PC-3 (cell line): ENCODE measurements at regions not wholly inside any gene's neighbourhood (a gene's known extent, or its start where the extent isn't known, plus 50 kb on each side); places are given as distances from the start of the nearest gene placed in this dataset.

Experiments
- ATAC-seq: fragments of 200-7000 bp; cut with Tn5 transposase; 2 replicates; pipeline ENCODE4 v1.9.1; 2020; ENCODE audit warnings: mild to moderate bottlenecking, moderate library complexity
- BruUV-seq: library from RNA; stranded (reverse); fragments of 400-500 nt; replicated peaks from 2 replicates; lab custom pipeline; 2021; lab: Mats Ljungman, UMichigan
- CTCF ChIA-PET: fragments of 300-600 bp; sonication (Branson Sonifier 250); formaldehyde crosslinking; loops from one replicate; lab custom pipeline; 2022; ENCODE audit warnings: antibody characterized with exemption; lab: Charles Lee
- POLR2A ChIA-PET: fragments of 300-600 bp; sonication (Branson Sonifier 250); formaldehyde crosslinking; loops from one replicate; lab custom pipeline; 2022; ENCODE audit warnings: antibody characterized with exemption; ENCODE audit not compliant: unreplicated experiment; lab: Charles Lee
- DNase-seq: peaks from one replicate; pipeline ENCODE4 v3.0.0-alpha.2; 2015
- H2AFZ ChIP-seq: fragments of 300-600 bp; sonication (generic); 2 replicates; pipeline ENCODE4 v1.6.0; 2016; ENCODE audit warnings: antibody characterized with exemption, low read length
- H3F3A ChIP-seq: fragments of 300-600 bp; sonication (generic); one replicate; pipeline ENCODE4 v1.6.0; 2017; ENCODE audit warnings: antibody characterized with exemption, low read length, control low read depth, mild to moderate bottlenecking; ENCODE audit not compliant: unreplicated experiment
- H3K27ac ChIP-seq: fragments of 300-600 bp; sonication (generic); 2 replicates; pipeline ENCODE4 v1.5.1; 2016; ENCODE audit warnings: mild to moderate bottlenecking, low read length
- H3K27me3 ChIP-seq: fragments of 300-600 bp; sonication (generic); 2 replicates; pipeline ENCODE4 v1.6.1; 2016; ENCODE audit warnings: low read length, mixed read lengths
- H3K36me3 ChIP-seq: fragments of 300-600 bp; sonication (generic); 2 replicates; pipeline ENCODE4 v1.6.1; 2016; ENCODE audit warnings: low read depth, mixed run types, low read length, mixed read lengths
- H3K4me1 ChIP-seq: fragments of 300-600 bp; sonication (generic); 2 replicates; pipeline ENCODE4 v1.5.1; 2016; ENCODE audit warnings: low read length; ENCODE audit not compliant: insufficient read depth
- H3K4me2 ChIP-seq: fragments of 300-600 bp; sonication (generic); 2 replicates; pipeline ENCODE4 v1.6.0; 2016; ENCODE audit warnings: low read length
- H3K4me3 ChIP-seq: fragments of 300-600 bp; sonication (generic); 2 replicates; pipeline ENCODE4 v1.5.1; 2016; ENCODE audit warnings: mild to moderate bottlenecking, low read length, mixed read lengths
- H3K79me2 ChIP-seq: fragments of 300-600 bp; sonication (generic); 2 replicates; pipeline ENCODE4 v1.6.1; 2017; ENCODE audit warnings: low read length, mixed read lengths
- H3K9ac ChIP-seq: fragments of 300-600 bp; sonication (generic); 2 replicates; pipeline ENCODE4 v1.6.0; 2016; ENCODE audit warnings: mild to moderate bottlenecking, low read length
- H3K9me2 ChIP-seq: fragments of 300-600 bp; sonication (generic); replicated peaks from 2 replicates; pipeline ENCODE4 v1.6.1; 2016; ENCODE audit warnings: mixed run types, low read length, mixed read lengths
- H3K9me3 ChIP-seq: fragments of 300-600 bp; sonication (generic); 2 replicates; pipeline ENCODE4 v1.6.1; 2016; ENCODE audit warnings: low read length, mixed read lengths
- H4K20me1 ChIP-seq: fragments of 300-600 bp; sonication (generic); 2 replicates; pipeline ENCODE4 v1.6.1; 2016; ENCODE audit warnings: low read length, mixed read lengths
- EZH2 ChIP-seq: fragments of 300-600 bp; sonication (generic); IDR thresholded peaks from one replicate; pipeline ENCODE4 v1.6.1; 2017; ENCODE audit warnings: antibody characterized with exemption, mild to moderate bottlenecking, low read length; ENCODE audit not compliant: unreplicated experiment
- EZH2phosphoT487 ChIP-seq: fragments of 300-600 bp; sonication (generic); IDR thresholded peaks from 2 replicates; pipeline ENCODE4 v1.6.1; 2018; ENCODE audit warnings: mild to moderate bottlenecking, antibody characterized with exemption, low read length, borderline replicate concordance
- intact Hi-C: fragments of 100-400 bp; cut with micrococcal nuclease; formaldehyde crosslinking; loops from 2 replicates; pipeline ENCODE4 v1.9.0; 2023
- TF ChIP-seq, protein P1 (sequence below): fragments of 300-600 bp; sonication (generic); conservative IDR thresholded peaks from 2 replicates; pipeline ENCODE4 v1.5.1; 2017; ENCODE audit warnings: antibody characterized with exemption, low read depth, mild to moderate bottlenecking, low read length

DNA sequence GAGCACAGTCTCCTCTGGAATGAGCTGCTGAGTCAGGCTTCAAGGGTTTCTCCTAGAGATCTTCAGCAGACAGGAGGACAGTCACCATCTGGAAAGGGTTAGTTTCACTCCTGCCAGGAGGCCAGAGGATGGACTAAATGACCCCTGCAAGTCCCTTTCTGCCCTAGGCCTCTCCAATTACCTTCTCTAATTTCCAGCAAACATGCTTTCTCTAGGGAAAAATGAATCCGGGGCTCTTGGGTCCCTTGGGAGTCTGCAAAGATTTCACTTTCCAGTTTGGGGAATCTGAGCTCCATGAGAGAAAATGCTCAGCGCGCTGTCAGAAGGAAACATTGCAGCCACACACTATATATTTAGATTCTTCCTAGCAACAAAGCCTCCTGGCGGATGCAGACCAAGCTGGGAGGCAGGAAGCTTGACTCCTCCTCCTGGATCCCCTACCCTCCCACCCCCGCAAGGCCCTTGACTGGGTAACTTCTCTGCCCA, 184.4 kb upstream of the CCND2 start:
- no peak overlapping the region for H3K9ac ChIP-seq
- ChIA-PET CTCF (no interaction called here), POLR2A (no interaction called here)
- H3K27me3 ChIP-seq, result peaks cover 51% of the 10 kb centered on the region
- H3K9me3 ChIP-seq, result no peaks in the 10 kb centered on the region
- H2AFZ ChIP-seq, result no peak overlapping the region
- no TSS peak for BruUV-seq
- no peak overlapping the region for H3K4me3 ChIP-seq
- TF ChIP-seq EZH2phosphoT487 (no peak), EZH2 (no peak)
- TF ChIP-seq, protein P1, sequence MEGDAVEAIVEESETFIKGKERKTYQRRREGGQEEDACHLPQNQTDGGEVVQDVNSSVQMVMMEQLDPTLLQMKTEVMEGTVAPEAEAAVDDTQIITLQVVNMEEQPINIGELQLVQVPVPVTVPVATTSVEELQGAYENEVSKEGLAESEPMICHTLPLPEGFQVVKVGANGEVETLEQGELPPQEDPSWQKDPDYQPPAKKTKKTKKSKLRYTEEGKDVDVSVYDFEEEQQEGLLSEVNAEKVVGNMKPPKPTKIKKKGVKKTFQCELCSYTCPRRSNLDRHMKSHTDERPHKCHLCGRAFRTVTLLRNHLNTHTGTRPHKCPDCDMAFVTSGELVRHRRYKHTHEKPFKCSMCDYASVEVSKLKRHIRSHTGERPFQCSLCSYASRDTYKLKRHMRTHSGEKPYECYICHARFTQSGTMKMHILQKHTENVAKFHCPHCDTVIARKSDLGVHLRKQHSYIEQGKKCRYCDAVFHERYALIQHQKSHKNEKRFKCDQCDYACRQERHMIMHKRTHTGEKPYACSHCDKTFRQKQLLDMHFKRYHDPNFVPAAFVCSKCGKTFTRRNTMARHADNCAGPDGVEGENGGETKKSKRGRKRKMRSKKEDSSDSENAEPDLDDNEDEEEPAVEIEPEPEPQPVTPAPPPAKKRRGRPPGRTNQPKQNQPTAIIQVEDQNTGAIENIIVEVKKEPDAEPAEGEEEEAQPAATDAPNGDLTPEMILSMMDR, result no peak
- intact Hi-C loops, result no loop called here
- H3K4me2 ChIP-seq, result no peak overlapping the region
- no peaks in the 10 kb centered on the region for H3K36me3 ChIP-seq
- H3F3A ChIP-seq, result no peaks in the 10 kb centered on the region
- no peaks in the 10 kb centered on the region for H3K79me2 ChIP-seq
- H3K9me2 ChIP-seq, result no peaks in the 10 kb centered on the region
- ATAC-seq, result no peak
- no peak for DNase-seq
- H4K20me1 ChIP-seq, result no peaks in the 10 kb centered on the region
- no peak overlapping the region for H3K27ac ChIP-seq
- no peaks in the 10 kb centered on the region for H3K4me1 ChIP-seq

DNA sequence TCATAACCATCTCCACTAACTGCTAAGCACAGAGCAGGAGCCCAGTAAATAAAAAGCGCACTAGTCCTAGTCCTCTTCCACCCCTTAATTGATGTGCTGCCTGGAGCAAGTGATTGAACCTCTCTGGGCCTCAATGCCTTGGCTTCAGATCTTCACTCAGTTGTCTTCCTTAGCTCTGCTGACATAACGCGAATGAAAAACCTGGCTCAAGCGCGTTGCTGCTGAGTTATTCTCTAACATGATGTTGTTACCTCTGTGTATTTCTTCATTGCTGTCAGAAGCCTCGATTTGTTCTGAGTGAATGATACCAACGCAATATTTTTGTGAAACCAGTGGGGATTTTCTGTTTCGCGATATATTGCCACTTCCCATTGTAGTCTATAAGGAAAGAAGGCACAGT, 185.1 kb upstream of the CCND2 start:
- ATAC-seq (no peak), DNase-seq (no peak)
- Histone ChIP-seq H3K9me3 (no peaks in the 10 kb centered on the region), H3K4me1 (no peaks in the 10 kb centered on the region), H4K20me1 (no peaks in the 10 kb centered on the region), H3K9me2 (no peaks in the 10 kb centered on the region), H3K4me2 (no peak overlapping the region), H3K79me2 (no peaks in the 10 kb centered on the region), H2AFZ (no peak overlapping the region), H3K27me3 (peaks cover 59% of the 10 kb centered on the region), H3K36me3 (no peaks in the 10 kb centered on the region), H3K27ac (no peak overlapping the region), H3K9ac (no peak overlapping the region), H3F3A (no peaks in the 10 kb centered on the region), H3K4me3 (no peak overlapping the region)
- BruUV-seq, result no TSS peak
- intact Hi-C loops, result no loop called here
- ChIA-PET POLR2A (no interaction called here), CTCF (no interaction called here)
- TF ChIP-seq, protein P1, result no peak
- TF ChIP-seq EZH2phosphoT487, result no peak
- no peak for TF ChIP-seq EZH2

DNA sequence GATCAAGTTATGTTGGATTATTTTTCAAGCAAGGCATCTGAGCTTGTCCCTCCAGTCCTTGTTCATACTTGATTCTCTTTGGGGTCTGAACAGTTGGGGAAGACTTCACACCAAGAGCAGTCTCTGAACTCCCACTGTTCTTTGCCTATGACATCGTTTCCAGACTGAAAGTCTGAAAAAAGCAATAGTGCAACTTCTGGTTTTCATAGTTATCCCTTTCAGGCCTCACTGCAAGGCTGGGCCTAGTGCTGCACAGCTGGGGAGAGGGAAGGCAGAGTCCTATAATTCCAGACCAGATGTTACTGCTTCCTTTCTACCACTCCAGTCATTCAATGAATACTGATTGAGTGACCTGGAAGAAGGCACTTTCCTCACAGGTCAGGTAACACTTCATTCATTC, 187.1 kb upstream of the CCND2 start:
- Histone ChIP-seq H3K27ac (no peak overlapping the region), H3K9me2 (no peaks in the 10 kb centered on the region), H3K4me1 (no peaks in the 10 kb centered on the region), H2AFZ (no peak overlapping the region), H3K36me3 (no peaks in the 10 kb centered on the region), H3K4me3 (no peak overlapping the region), H4K20me1 (no peaks in the 10 kb centered on the region), H3F3A (no peaks in the 10 kb centered on the region), H3K4me2 (no peak overlapping the region), H3K9me3 (no peaks in the 10 kb centered on the region), H3K27me3 (peaks cover 63% of the 10 kb centered on the region), H3K9ac (no peak overlapping the region), H3K79me2 (no peaks in the 10 kb centered on the region)
- no peak for ATAC-seq
- DNase-seq, result no peak
- BruUV-seq, result no TSS peak
- intact Hi-C loops, result no loop called here
- CTCF ChIA-PET, result no interaction called here
- TF ChIP-seq, protein P1, result no peak
- no peak for TF ChIP-seq EZH2
- no peak for TF ChIP-seq EZH2phosphoT487
- POLR2A ChIA-PET, result no interaction called here
